ENCODE measurements at regions not wholly inside any gene's neighbourhood (a gene's known extent, or its start where the extent isn't known, plus 50 kb on each side); places are given as distances from the start of the nearest gene placed in this dataset.
"Not testable (repeated sequence)": the region's sequence is repeated elsewhere in the genome, so short reads cannot be mapped to it uniquely, and the experiment has no call there.

GRCh38 chr12:131235871-131236271, 282.2 kb downstream of the ADGRD1 start:
- TF ChIP-seq CTCF (IDR thresholded peaks at IDR 0.05; ENCODE audit: low read depth, low read length, missing control alignments): no peak
- H3K4me3 ChIP-seq (replicated peaks; ENCODE audit: low read depth, low read length): no peak overlapping the region
- DNase-seq (ENCODE audit: extremely low read depth, low read depth): no peak

GRCh38 chr12:131239384-131240094, 285.8 kb downstream of the ADGRD1 start:
- DNase-seq (ENCODE audit: extremely low read depth, low read depth): no peak
- no peak overlapping the region for H3K4me3 ChIP-seq (replicated peaks; ENCODE audit: low read depth, low read length)
- TF ChIP-seq CTCF (IDR thresholded peaks at IDR 0.05; ENCODE audit: low read depth, low read length, missing control alignments): no peak

GRCh38 chr12:131241517-131241916, 287.8 kb downstream of the ADGRD1 start:
- no peak for TF ChIP-seq CTCF (IDR thresholded peaks at IDR 0.05; ENCODE audit: low read depth, low read length, missing control alignments)

GRCh38 chr12:131242741-131243496, 289.2 kb downstream of the ADGRD1 start:
- no peak for DNase-seq (ENCODE audit: extremely low read depth, low read depth)
- TF ChIP-seq CTCF (IDR thresholded peaks at IDR 0.05; ENCODE audit: low read depth, low read length, missing control alignments): no peak
- no peak overlapping the region for H3K4me3 ChIP-seq (replicated peaks; ENCODE audit: low read depth, low read length)

More at GRCh38 chr12:131241517-131241916, 287.8 kb downstream of the ADGRD1 start:
- no peak overlapping the region for H3K4me3 ChIP-seq (replicated peaks; ENCODE audit: low read depth, low read length)
- no peak for DNase-seq (ENCODE audit: extremely low read depth, low read depth)

GRCh38 chr12:131244157-131244688, 290.5 kb downstream of the ADGRD1 start:
- DNase-seq (ENCODE audit: extremely low read depth, low read depth); H3K4me3 ChIP-seq (replicated peaks; ENCODE audit: low read depth, low read length): not testable (repeated sequence)

- not testable (repeated sequence) for DNase-seq (ENCODE audit: extremely low read depth, low read depth); H3K4me3 ChIP-seq (replicated peaks; ENCODE audit: low read depth, low read length)
Measured at GRCh38 chr12:131245161-131245560, 291.5 kb downstream of the ADGRD1 start.

GRCh38 chr12:131245564-131246355, 292.1 kb downstream of the ADGRD1 start:
- no peak for DNase-seq (ENCODE audit: extremely low read depth, low read depth)
- no peak overlapping the region for H3K4me3 ChIP-seq (replicated peaks; ENCODE audit: low read depth, low read length)
- TF ChIP-seq CTCF (IDR thresholded peaks at IDR 0.05; ENCODE audit: low read depth, low read length, missing control alignments): no peak

GRCh38 chr12:131247026-131247725, 293.5 kb downstream of the ADGRD1 start:
- not testable (repeated sequence) for DNase-seq (ENCODE audit: extremely low read depth, low read depth); H3K4me3 ChIP-seq (replicated peaks; ENCODE audit: low read depth, low read length)

GRCh38 chr12:131247875-131248274, 294.2 kb downstream of the ADGRD1 start:
- not testable (repeated sequence) for H3K4me3 ChIP-seq (replicated peaks; ENCODE audit: low read depth, low read length); DNase-seq (ENCODE audit: extremely low read depth, low read depth)

Measured in HFF-Myc (cell line).